ENCODE measurements at regions not wholly inside any gene's neighbourhood (a gene's known extent, or its start where the extent isn't known, plus 50 kb on each side); places are given as distances from the start of the nearest gene placed in this dataset.

- TF ChIP-seq CTCF (IDR thresholded peaks at IDR 0.05) (no peak), POLR2AphosphoS5 (IDR thresholded peaks at IDR 0.05) (no peak)
Measured at GRCh38 chr14:101357038-101357437, 204.3 kb upstream of the DIO3 start.
